HEK293T (cell line): ENCODE measurements at regions not wholly inside any gene's neighbourhood (a gene's known extent, or its start where the extent isn't known, plus 50 kb on each side); places are given as distances from the start of the nearest gene placed in this dataset.
"Not testable (repeated sequence)": the region's sequence is repeated elsewhere in the genome, so short reads cannot be mapped to it uniquely, and the experiment has no call there.

Source experiments
- CTCF ChIA-PET: fragments of 350-600 bp; formaldehyde crosslinking; extraction: SDS; loops from one replicate; lab custom pipeline; 2021; ENCODE audit warnings: antibody characterized with exemption, inconsistent platforms; lab: Yijun Ruan, JAX
- POLR2A ChIA-PET: fragments of 350-600 bp; formaldehyde crosslinking; extraction: SDS; loops from one replicate; lab custom pipeline; 2020; ENCODE audit warnings: antibody characterized with exemption, inconsistent platforms; lab: Yijun Ruan, JAX
- DNase-seq: peaks from one replicate; pipeline ENCODE4 v3.0.0; 2012; ENCODE audit warnings: mixed read lengths; ENCODE audit errors: extremely low spot score
- ARNT ChIP-seq: fragments of 450-650 bp; IDR thresholded peaks from 2 replicates; pipeline ENCODE4 v1.6.1; 2017; ENCODE audit warnings: mild to moderate bottlenecking
- BHLHE40 ChIP-seq: fragments of 450-650 bp; IDR thresholded peaks from 2 replicates; pipeline ENCODE4 v1.6.1; 2016; ENCODE audit warnings: mild to moderate bottlenecking, moderate library complexity, borderline replicate concordance
- CTBP1 ChIP-seq: fragments of 450-650 bp; IDR thresholded peaks from 2 replicates; pipeline ENCODE4 v1.6.1; 2016; ENCODE audit warnings: borderline replicate concordance
- ELF4 ChIP-seq: fragments of 450-650 bp; IDR thresholded peaks from 2 replicates; pipeline ENCODE4 v1.6.1; 2017; ENCODE audit warnings: antibody characterized with exemption
- FOXA1 ChIP-seq: fragments of 450-650 bp; IDR thresholded peaks from 2 replicates; pipeline ENCODE4 v1.6.1; 2016; ENCODE audit warnings: mild to moderate bottlenecking
- FOXK2 ChIP-seq: fragments of 450-650 bp; IDR thresholded peaks from 2 replicates; pipeline ENCODE4 v1.6.1; 2016; ENCODE audit warnings: mild to moderate bottlenecking
- FOXM1 ChIP-seq: fragments of 450-650 bp; IDR thresholded peaks from 2 replicates; pipeline ENCODE4 v1.6.1; 2017; ENCODE audit warnings: mild to moderate bottlenecking, borderline replicate concordance
- HDGF ChIP-seq: fragments of 450-650 bp; IDR thresholded peaks from 2 replicates; pipeline ENCODE4 v1.6.1; 2017; ENCODE audit warnings: antibody characterized with exemption, borderline replicate concordance
- L3MBTL2 ChIP-seq: fragments of 450-650 bp; conservative IDR thresholded peaks from 2 replicates; pipeline ENCODE4 v1.6.1; 2016; ENCODE audit warnings: mild to moderate bottlenecking
- LEF1 ChIP-seq: fragments of 450-650 bp; IDR thresholded peaks from 2 replicates; pipeline ENCODE4 v1.6.1; 2017; ENCODE audit warnings: mild to moderate bottlenecking, borderline replicate concordance
- NFRKB ChIP-seq: fragments of 450-650 bp; IDR thresholded peaks from 2 replicates; pipeline ENCODE4 v1.6.1; 2016; ENCODE audit warnings: mild to moderate bottlenecking, moderate library complexity
- SP1 ChIP-seq: fragments of 450-650 bp; IDR thresholded peaks from 2 replicates; pipeline ENCODE4 v1.6.1; 2017
- SUZ12 ChIP-seq: fragments of 450-650 bp; IDR thresholded peaks from 2 replicates; pipeline ENCODE4 v1.6.1; 2016; ENCODE audit warnings: mild to moderate bottlenecking
- TARDBP ChIP-seq: fragments of 450-650 bp; IDR thresholded peaks from 2 replicates; pipeline ENCODE4 v1.6.1; 2016
- ZNF384 ChIP-seq: fragments of 450-650 bp; IDR thresholded peaks from 2 replicates; pipeline ENCODE4 v1.6.1; 2016
- TF ChIP-seq, protein P1 (sequence below): fragments of 450-650 bp; IDR thresholded peaks from 2 replicates; pipeline ENCODE4 v1.6.1; 2016

DNA sequence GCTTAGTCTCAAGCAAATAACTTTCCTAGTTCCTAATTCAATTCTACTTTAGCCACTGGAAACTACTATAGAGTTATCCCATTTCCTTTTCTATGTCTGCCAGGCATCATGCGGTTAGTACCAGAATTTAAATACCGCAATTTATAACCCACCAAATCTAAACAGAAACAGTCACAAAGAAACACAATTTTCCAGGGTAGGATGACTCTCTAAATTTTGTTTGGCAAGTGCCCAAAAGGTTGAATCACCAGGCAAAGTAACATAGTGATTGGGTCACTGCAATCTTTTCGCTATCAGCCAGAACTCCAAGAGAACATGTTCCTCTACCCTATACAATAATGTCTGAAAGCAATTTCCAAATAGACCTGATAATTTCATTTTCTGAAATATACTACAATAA lies 240.2 kb upstream of the GRIA3 start:
- POLR2A ChIA-PET = no interaction called here
- CTCF ChIA-PET = no interaction called here
- TF ChIP-seq FOXM1 (no peak), CTBP1 (no peak), FOXK2 (no peak), LEF1 (no peak), ZNF384 (no peak), ELF4 (no peak), SP1 (no peak), FOXA1 (no peak), L3MBTL2 (no peak), SUZ12 (no peak), ARNT (no peak)
- TF ChIP-seq, protein P1, sequence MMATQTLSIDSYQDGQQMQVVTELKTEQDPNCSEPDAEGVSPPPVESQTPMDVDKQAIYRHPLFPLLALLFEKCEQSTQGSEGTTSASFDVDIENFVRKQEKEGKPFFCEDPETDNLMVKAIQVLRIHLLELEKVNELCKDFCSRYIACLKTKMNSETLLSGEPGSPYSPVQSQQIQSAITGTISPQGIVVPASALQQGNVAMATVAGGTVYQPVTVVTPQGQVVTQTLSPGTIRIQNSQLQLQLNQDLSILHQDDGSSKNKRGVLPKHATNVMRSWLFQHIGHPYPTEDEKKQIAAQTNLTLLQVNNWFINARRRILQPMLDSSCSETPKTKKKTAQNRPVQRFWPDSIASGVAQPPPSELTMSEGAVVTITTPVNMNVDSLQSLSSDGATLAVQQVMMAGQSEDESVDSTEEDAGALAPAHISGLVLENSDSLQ = no peak
- no peak for DNase-seq

DNA sequence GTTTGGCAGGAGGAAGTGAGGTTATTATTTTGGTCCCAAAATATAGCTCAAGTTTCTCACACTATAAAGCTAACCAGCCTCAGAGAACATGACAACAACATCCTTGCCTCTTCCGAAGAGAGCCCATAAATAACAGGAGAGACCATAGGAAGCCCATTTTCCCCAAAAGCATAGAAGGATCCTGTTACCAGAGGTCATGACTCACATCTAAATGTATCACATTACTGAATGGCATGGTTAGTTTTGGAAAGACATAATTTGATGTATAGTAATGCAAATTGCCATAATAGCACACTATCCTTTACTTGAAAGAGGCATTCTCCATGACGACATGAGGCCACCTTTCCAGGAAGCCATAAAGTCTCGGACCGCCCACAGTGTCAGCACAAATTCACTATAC lies 238.8 kb upstream of the GRIA3 start:
- ChIA-PET POLR2A (no interaction called here), CTCF (no interaction called here)
- no peak for TF ChIP-seq NFRKB
- no peak for TF ChIP-seq LEF1
- no peak for TF ChIP-seq HDGF
- TF ChIP-seq FOXK2 = no peak
- TF ChIP-seq BHLHE40 = no peak
- no peak for TF ChIP-seq FOXM1
- no peak for TF ChIP-seq FOXA1
- no peak for DNase-seq

DNA sequence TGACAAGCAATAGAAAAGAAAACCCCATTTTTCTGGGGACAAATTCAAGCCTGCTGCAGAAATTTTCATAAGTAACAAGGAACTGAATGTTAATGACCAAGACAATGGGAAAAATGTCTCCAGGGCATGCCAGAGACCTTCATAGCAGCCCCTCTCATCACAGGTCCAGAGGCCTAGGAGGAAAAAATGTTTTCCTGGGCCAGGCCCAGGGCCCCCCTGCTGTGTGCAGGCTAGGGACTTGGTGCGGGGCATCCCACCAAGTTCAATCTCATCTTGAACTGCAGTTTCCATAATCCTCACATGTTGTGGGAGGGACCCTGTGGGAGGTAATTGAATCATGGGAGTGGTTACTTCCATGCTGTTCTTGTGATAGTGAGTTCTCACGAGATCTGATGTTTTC lies 211.5 kb upstream of the GRIA3 start:
- CTCF ChIA-PET = no interaction called here
- TF ChIP-seq NFRKB (no peak), FOXK2 (no peak), L3MBTL2 (no peak), CTBP1 (no peak), BHLHE40 (no peak), ELF4 (no peak), FOXM1 (no peak), LEF1 (no peak), FOXA1 (no peak), ZNF384 (no peak), SUZ12 (no peak), HDGF (no peak), SP1 (no peak)
- TF ChIP-seq, protein P1 = no peak
- no peak for DNase-seq
- POLR2A ChIA-PET = no interaction called here

DNA sequence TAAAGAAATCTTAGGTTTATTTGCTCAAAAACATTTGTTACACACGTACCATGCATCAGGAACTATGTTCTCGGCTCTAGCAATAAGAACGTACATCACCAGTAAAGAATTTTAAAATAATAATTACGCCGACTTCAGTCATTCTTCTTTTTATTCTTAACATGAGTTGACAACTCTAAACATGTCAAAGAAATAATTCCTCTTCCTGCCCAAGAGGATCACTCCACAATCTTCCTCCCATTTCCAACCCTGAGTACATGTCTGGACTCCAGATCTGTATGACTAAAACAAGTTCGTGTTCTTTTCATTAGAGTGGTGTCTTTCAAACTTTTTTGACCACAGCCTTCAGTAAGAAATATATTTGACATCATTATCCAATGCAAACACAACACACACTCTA lies 201.6 kb upstream of the GRIA3 start:
- ChIA-PET POLR2A (no interaction called here), CTCF (no interaction called here)
- DNase-seq = no peak
- TF ChIP-seq ELF4 (no peak), BHLHE40 (no peak), CTBP1 (no peak), HDGF (no peak), ZNF384 (no peak), L3MBTL2 (no peak), LEF1 (no peak), ARNT (no peak), SUZ12 (no peak), TARDBP (no peak), NFRKB (no peak), SP1 (no peak), FOXA1 (no peak), FOXM1 (no peak), FOXK2 (no peak)
- TF ChIP-seq, protein P1 = no peak

DNA sequence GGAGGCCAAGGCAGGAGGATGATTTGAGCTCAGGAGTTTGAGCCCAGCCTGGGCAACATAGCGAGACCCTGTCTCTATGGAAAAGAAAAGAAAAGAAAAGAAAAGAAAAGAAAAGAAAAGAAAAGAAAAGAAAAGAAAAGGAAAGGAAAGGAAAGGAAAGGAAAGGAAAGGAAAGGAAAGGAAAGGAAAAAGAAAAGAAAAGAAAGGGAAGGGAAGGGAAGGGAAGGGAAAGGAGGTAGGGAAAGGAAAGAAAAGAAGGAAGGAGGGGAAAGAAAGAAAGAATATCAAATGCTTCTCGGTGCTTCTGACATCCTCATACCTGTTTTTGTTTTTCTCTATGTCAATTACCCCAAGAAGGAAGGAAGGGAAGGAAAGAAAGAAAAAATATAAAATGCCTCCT lies 181.2 kb upstream of the GRIA3 start:
- CTCF ChIA-PET, POLR2A ChIA-PET, DNase-seq: not testable (repeated sequence)

DNA sequence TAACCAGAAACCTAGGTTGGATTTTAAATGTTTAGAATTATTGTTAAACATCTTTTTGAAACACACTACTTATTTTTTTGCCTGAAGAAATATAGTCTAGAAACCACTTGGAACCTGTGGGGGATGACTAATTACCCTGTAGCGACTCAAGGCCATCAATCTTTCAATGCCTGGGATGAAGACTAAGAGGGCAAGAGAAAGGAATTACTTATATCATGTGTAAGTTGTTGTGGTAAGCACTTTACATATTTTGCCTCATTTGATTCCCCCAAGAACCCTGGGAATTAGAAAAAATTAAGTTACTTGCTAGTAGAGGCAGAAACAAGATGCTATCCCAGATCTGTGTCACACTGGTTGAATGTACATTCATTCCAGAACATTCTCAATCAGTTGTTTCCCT lies 170.9 kb upstream of the GRIA3 start:
- no peak for DNase-seq
- TF ChIP-seq ELF4 = no peak
- no peak for TF ChIP-seq FOXM1
- TF ChIP-seq LEF1 = no peak
- no peak for TF ChIP-seq ZNF384
- no peak for TF ChIP-seq FOXK2
- no peak for TF ChIP-seq FOXA1
- TF ChIP-seq ARNT = no peak
- no peak for TF ChIP-seq BHLHE40
- TF ChIP-seq L3MBTL2 = no peak
- TF ChIP-seq, protein P1 = no peak
- TF ChIP-seq SUZ12 = no peak
- no peak for TF ChIP-seq CTBP1
- TF ChIP-seq NFRKB = no peak
- no peak for TF ChIP-seq HDGF
- no peak for TF ChIP-seq TARDBP
- TF ChIP-seq SP1 = no peak
- ChIA-PET POLR2A (no interaction called here), CTCF (no interaction called here)
